HG03439 (cell line): ENCODE measurements at regions not wholly inside any gene's neighbourhood (a gene's known extent, or its start where the extent isn't known, plus 50 kb on each side); places are given as distances from the start of the nearest gene placed in this dataset.
"Not testable (repeated sequence)": the region's sequence is repeated elsewhere in the genome, so short reads cannot be mapped to it uniquely, and the experiment has no call there.

Experiments
- ATAC-seq: cut with Tn5 transposase; IDR thresholded peaks from one replicate; pipeline ENCODE4 v1.9.1; 2021; ENCODE audit warnings: mild to moderate bottlenecking, moderate library complexity; ENCODE audit not compliant: unreplicated experiment

DNA sequence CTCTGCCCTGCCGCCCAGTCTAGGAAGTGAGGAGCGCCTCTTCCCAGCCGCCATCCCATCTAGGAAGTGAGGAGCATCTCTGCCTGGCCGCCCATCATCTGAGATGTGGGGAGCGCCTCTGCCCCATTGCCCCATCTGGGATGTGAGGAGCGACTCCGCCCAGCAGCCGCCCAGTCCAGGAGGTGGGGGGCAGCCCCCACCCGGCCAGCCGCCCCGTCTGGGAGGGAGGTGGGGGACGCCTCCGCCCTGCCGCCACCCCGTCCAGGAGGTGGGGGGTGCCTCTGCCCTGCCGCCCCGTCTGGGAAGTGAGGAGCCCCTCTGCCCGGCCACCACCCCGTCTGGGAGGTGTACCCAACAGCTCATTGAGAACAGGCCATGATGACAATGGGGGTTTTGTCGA is 146.0 kb upstream of the RAB6C start:
- ATAC-seq: not testable (repeated sequence)

DNA sequence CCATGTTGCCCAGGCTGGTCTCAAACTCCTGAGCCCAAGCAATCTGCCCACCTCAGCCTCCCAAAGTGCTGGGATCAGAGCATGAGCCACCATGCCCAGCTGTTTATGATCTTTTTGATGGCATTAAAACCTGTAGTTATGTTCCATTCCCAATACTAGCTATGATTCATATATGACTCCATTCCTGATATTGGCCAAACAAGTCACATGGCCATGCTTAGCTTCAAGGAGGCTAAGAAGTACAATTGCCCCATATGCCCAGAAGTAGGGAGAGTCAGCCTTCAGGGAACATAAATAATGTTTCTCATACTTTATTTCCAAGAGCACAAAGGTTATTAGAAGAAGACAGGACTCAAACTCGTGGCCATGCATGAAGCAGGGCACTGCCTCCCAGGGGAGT is 132.4 kb upstream of the RAB6C start:
- no peak for ATAC-seq

DNA sequence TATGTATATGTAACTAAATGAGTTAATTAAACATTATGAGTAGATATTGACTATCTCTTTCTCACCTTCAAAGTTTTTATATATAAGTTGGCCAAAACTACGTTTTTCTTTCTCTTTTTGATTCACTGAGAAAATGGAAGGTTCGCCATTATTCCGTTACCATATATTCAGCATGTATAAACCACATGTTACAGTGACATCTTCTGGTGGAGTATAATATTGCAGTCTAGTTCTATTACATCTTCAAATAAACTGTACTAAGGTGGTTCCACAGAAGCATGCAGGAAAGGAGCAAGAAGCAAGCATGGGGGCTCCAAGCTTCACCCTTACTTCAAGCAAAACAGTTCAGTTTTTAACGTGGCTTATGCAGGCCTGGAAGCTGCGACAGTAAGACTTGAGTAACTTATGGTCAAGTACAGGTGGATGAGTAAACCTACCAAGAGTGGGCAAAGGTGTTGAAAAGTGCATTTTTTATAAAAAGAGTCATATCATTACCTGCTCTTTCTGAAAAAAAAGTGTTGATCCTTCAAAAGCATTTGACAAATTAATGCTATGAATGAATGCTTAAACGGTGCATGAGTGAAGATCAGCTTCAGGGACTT is 129.8 kb upstream of the RAB6C start:
- ATAC-seq: no peak

DNA sequence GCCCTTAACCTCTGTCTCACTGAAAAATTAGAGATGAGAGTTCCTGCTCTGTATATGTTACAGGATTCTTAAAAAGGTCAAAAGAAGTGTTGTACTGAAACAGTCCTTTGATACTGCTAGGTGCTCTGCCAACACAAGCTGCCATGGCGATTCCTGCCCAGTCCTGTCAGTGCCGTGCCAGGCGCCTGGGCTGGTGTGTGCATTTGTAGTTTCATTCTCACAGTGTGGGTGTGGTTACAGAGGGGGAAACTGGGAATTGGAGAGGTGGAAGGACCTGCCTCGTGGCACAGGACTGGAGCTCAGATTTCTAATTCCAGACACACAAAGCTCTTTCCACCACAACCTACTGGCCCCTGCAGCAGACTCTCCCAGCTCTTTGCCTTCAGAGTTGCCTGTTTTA is 122.3 kb upstream of the RAB6C start:
- no peak for ATAC-seq

DNA sequence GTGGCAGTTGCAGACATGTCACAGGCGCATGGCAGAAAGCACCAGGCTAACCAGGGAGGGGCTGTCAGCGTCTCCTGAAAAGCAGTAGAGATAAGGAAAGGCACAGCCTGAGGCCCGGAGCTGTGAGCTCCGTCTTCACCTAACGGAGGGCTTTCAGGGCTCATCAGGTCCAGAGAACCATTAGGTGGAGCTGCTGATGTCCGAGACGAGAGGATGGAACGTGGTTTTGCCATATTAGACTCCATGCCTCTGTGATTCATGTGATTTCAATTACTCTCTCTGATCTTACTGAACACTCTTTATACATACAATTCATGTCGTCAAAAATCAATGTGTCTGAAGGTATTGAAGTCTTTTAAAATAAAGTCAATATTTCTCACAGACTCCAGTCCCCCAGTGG is 120.3 kb upstream of the RAB6C start:
- ATAC-seq: no peak

DNA sequence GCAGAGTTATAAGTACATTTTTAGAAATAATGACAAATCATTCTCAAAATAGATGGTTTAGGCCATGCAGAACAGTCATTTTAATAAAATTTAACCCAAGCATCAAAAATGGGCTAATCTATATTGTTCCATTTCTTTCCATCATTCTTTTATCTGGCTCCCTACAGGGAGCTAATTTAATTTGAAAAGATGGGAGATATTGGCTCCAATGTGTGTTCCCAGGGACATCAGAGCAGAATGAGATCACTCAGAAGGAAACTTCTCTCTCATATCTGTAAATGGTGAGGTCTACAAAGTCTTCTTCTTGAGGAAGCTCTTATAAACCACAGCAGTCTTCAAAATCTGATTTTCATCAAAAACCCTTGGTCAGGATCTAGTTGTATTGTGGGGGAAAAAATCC is 119.4 kb upstream of the RAB6C start:
- ATAC-seq: no peak

DNA sequence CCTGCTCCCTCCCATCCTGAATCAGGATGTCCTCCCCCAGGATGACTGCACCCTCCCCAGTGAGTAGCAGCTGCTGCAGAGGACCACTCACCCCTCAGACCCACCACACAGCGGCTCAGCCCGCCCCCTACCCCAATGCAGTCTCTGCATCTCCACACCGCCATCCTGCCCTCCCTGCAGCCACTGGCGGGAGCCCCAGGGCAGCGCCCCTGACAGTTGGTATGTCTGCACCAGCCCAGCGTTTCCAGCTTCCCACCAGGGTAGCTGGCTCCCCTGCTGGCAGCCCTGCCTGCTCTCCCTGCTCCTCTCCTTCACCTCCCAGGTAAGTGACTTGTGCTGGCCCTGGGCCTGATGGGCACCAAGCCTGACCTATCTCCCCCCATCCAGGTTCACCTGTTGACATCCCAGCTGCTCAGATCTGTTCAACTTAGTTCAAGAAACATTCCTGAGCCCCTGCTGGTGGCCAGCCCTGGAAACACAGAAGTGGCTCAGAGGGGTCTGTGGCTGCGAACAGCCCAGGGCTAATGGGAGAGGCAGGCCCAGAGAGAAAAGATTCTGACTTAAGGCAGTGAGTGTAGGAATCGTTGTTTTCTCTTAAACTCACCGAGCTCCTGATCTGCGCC is 117.7 kb upstream of the RAB6C start:
- ATAC-seq: no peak

DNA sequence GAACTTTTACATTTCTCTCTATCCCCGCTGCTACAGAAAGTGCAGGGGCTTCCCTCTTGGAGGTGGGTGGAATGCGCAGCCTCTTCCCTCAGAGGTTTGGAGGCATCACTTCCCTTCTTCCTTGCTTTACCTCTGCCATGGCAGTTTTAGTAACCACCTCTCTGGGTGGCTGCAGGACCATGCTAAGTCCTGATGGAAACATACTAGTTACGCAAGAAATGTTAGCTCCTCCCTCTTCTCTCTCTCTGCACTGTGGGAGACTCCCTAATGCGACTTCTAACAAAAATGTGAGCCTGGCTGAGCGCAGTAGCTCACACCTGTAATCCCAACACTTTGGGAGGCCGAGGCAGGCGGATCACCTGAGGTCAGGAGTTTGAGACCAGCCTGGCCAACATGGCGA is 116.8 kb upstream of the RAB6C start:
- ATAC-seq: no peak

DNA sequence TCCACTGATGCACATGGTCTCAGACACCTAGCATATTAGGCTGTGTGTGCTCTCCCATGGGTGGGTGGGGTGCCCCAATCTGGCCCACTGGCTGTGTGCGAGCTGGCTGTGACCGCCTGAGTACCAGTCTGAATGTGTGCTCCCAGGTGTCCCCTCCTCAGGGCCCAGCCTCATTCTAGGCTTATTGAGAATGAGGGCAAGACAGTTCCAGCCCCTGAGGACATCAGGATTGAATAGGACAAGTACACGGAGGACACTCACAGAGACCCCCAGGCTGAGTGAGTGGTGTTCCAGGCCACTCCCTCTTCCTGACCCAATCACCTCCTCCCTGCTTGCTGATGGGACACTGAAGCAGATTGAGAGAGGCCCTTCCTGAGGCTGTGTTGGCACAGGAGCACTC is 116.1 kb upstream of the RAB6C start:
- ATAC-seq: no peak

DNA sequence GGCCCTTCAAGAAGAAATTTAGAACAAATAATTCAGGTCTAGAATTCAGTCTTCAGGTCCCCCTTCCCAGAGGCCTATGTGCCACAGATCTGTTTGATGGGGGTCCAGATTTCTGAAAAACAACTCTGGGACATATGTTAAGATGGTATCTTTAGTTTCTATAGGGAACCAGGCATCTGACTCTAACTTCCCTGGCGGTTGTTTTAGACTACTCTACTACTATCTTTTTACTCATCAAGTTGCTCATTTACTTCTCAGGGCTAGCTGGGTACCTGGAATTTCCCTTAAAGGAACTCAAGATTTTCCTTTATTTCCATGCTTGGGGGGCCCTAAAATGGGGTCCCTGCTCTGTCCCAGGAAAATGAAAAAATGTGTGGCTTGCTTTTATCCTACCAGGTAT is 114.7 kb upstream of the RAB6C start:
- ATAC-seq: no peak

DNA sequence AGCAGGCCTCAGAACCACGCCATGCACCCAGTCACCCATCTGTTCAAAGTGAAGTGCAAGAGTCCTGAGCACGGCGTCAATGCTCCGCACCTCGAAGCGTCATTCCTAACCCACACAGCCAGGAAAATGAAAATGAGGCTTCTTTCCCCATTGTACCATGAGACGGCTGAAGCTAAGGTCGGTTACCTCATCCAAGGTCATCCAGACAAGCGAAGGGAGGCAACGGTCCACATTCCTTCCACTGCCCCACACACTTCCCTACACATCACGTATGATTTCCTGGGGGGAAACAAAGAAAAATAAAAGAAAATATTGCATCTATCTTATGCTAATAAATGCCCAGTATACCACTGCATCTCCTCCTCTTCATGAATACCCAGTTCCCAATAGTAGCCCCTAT is 113.5 kb upstream of the RAB6C start:
- ATAC-seq: no peak

DNA sequence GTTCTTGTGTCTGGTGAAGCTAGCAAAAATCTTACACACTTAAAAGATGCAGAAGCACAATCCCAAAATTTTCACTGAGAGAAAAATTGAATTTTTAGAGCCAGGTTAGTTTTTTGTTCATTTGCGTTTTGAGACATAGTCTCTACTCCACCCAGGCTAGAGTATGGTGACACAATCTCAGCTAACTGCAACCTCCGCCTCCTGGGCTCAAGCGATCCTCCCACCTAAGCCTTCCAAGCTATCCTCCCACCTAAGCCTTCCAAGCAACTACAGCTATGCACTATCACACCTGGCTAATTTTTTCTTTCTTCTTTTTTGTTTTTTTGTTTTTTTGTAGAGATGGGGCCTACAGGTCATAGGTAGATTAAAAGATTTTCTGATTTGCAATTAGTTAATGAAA is 113.1 kb upstream of the RAB6C start:
- ATAC-seq: no peak

DNA sequence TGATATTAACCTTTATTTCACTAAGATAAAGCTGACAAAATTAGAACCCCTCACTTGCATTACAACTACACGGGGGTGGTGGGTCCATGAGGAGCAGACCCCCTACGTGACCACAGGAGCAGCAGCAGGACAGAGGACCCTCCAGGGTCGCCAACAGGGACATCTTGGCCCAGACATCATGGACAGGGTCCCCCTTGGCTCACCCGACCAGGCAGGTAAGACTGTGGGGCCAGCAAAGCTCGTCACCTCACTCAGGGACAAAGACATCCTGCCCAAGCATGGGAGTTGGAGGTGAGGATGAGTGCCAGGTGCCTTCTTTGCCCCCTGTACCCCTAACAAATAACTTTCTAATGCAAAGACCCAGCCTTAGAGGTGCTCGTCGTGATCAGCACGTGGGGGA is 111.3 kb upstream of the RAB6C start:
- no peak for ATAC-seq

DNA sequence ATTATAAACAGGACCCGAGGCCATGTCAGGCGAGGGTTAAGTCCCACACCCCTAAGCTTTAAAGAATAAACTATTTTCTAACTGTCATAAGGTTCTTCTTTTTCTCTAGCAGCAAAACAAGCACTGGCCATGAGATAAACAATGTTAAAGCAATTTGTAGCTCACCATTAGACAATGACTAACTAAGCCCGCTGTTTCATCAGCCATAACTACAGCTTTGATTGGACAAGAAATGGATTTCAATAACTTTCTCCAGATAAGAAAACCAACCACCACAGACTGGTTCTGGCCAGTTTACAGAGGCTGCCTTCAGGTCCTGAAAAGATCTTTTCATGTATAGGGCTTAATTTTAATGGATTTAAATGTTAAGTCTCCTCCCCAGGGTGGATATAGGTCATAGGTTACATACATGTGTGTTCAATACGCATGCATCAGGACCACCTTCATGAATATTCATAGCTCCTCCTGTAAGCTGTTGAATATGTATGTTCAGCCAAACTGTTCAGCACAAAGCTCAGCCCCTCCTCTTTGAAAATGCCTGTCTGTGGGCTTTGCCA is 108.7 kb upstream of the RAB6C start:
- ATAC-seq: no peak

DNA sequence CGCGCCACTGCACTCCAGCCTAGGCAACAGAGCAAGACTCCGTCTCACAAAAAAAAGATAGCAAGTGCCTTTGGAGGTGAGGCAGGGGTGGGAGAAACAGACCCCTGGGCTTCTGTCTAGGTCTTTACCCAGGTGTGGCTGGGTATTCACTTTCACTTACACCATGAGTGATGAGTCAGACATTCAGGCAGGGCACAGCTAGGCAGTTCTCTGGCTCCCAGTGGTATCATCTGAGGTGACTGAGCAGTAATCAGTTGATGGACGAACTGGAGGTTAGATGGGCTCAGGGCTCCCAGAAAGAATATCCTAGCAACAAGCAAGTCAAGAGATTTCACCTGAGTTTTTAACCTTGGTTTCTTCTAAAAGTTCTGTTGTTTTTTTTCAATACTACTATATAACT is 107.0 kb upstream of the RAB6C start:
- no peak for ATAC-seq

DNA sequence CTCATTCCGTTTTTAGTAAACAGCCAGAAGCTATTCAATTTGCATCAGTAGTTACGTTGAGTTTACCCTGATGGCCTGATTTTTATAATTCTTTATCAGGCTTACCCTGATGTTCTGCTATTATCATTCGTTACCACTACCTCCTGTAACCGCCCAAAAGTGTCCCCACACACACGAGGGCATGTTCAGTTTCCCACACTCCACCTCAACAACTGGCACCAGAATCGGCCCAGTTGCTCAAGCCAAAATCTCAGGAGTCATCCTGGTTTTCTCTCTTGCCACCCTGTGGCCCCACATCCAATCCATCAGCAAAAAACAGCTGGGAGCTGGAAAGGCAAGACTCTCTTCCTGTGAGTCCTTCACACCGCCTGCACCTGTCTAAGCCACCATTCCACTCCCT is 102.9 kb upstream of the RAB6C start:
- ATAC-seq: no peak

DNA sequence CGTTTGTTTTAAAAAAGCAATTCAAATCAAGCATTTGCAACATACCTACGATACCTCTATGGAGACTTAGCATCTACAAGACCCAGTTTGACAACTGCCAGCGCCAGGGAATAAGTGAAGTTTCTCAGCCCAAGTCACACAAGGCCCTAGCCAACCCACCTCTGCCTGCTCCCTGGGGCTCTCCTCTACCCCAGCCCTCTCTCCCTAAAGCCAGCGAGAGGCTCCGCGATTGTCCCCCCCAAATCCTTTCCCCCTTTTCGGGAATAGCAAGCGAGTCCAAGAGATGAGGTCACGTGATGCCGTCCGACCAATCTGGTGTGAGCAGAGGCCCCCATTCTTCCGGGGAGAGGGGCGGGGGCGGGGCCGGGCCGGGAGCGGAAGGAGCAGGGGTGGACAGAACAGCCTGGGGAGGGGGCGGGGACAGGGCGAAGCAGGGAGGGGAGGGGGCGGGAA is 102.2 kb upstream of the RAB6C start:
- ATAC-seq: peak; percentile 60

DNA sequence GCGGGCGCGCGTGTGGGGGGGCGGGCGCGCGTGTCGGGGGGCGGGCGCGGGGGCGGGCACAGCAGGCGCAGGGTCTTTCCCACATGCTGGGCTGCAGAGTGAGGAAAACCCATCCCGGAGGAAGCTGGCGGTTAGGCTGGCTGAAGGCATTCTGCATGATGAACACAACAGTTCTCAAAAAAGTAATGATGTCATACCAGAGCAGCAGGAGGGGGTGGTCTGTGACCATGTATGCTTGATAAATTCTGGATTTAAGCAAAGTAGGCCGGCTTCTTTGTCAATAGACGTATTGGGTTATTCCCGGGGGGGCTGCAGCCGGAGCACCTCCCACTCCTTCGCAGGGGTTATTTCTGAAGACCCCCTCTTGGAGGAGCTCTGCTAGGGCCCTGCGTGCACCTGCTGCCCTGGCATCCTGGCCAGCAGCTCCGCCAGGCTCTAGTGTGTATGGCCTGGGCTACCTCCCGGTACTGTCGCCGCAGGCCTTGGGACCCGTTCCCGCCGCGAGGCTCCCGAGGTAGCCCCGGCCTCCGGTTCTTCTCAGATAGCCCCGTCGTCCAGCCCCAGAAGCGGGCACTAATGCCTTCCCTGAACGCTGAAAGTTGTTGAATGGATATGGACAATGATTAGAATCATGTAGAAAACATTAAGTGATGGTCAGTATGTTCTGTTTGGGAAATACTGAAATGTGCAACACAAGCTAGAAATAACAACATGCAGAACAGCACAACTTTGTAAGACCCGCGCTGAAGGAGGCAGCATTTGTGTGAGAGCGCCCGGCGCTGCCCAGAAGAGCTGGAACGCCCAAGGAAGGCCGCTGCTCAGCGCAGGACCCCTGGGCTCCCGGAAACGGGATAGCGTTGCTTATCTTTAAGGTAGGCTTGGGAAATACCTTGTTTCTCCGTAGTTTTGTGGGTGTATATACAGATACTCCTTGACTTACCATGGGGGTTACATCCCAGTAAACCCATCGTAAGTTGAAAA is 101.4 kb upstream of the RAB6C start:
- ATAC-seq: peak; percentile 22

DNA sequence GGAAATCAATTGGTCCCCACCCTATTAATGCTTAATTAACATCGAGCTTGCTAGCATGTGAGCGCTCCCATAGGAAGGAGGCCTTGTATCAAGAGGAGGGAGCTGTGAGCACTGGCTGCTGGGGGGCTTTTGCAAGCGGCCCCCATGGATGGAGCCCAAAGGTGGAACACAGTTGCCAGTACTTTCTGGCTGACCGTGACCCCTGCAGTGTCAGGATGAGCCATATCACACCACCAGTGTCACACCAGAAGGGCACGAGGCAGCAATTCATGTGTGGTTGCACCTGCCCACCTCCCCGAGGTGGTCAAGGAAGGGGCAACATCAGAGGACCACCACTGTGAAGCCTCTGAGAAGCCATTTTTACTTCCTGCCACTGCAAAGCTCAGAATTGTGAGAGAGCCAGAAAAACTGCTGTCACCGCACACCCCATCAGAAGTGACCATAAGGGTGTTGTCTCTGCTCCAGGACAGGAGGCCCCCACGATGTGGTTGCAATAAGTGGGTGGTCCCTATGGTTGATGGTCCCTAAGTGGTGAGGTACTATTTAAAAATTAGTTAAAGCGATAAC is 99.8 kb upstream of the RAB6C start:
- no peak for ATAC-seq

DNA sequence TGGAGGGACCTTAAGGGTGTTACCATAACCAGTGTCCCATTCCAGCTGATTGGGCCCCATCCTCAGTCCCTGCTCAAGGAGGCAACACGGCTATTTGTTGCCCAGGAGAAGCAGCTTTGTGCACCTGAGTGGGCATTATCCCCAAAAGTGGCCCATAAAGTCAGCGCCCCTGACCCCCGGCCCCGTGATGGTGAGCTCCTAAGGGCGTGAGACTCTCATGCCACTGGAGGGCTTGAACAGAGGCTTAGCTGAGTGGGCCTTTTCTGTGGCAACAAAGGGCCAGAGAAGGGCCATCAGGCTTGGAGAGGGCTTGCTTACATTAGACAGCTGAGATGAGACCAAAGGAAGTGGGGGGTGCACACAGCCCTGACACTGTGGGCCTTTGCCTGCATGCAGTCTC is 99.2 kb upstream of the RAB6C start:
- ATAC-seq: no peak

DNA sequence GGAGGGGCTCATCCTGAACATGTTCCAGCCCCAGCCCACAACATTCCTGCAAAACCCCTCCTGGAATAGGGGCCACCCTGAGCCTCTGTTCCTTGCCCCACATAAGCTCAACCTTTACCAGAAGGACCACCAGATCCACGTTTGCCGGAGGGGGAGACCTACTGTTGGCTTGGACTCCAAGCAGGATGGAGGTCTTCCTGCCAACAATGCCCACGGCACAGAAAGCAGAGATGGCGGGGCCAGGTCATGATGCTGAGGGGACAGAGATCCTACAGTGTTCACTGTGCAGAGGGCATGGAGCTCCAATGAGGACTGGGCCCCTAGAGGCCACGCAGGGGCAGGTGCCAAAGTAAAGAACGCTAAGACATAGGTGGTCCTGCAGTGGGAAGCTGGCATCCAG is 98.5 kb upstream of the RAB6C start:
- no peak for ATAC-seq
